Fibroblast of peridontal ligament (primary cell): ENCODE measurements at regions not wholly inside any gene's neighbourhood (a gene's known extent, or its start where the extent isn't known, plus 50 kb on each side); places are given as distances from the start of the nearest gene placed in this dataset.
"Not testable (repeated sequence)": the region's sequence is repeated elsewhere in the genome, so short reads cannot be mapped to it uniquely, and the experiment has no call there.

Source experiments
- DNase-seq: peaks from one replicate; pipeline ENCODE4 v3.0.0-alpha.2; 2010; ENCODE audit errors: extremely low read depth

- no peak for DNase-seq
Observed at GRCh38 chr15:79157631-79158592, 67.3 kb upstream of the RASGRF1 start.

- no peak for DNase-seq
Observed at GRCh38 chr15:79156704-79157375, 66.3 kb upstream of the RASGRF1 start.

- peak; percentile 7 for DNase-seq
Observed at GRCh38 chr15:79154483-79155135, 64.0 kb upstream of the RASGRF1 start.

- DNase-seq = not testable (repeated sequence)
Observed at GRCh38 chr15:79144290-79144689, 53.7 kb upstream of the RASGRF1 start.

GRCh38 chr15:79140846-79141570, 50.4 kb upstream of the RASGRF1 start:
- DNase-seq = no peak
